ENCODE measurements at regions not wholly inside any gene's neighbourhood (a gene's known extent, or its start where the extent isn't known, plus 50 kb on each side); places are given as distances from the start of the nearest gene placed in this dataset.

GRCh38 chr12:25372969-25373817 is 122.5 kb upstream of the KRAS start:
- Histone ChIP-seq H3K36me3 (ENCODE audit: control insufficient read depth in 2 of 2, insufficient read depth in 1 of 2, low read length in 2 of 2) (no peaks in the 10 kb centered on the region), H3K4me1 (ENCODE audit: control insufficient read depth, insufficient read depth, low read length) (no peaks in the 10 kb centered on the region), H3K9me3 (ENCODE audit: control insufficient read depth, insufficient read depth, low read depth, low read length) (no peaks in the 10 kb centered on the region), H3K4me3 (ENCODE audit: low read depth, low read length) (no peak overlapping the region), H3K27ac (ENCODE audit: extremely low read depth, low read depth, low read length) (no peak overlapping the region)
- no peak for TF ChIP-seq ZNF555 (tag by site-specific recombination; conservative IDR thresholded peaks at IDR 0.05)
- TF ChIP-seq WT1 (tag by site-specific recombination; IDR thresholded peaks at IDR 0.05): no peak
- TF ChIP-seq ZFP69B (tag by site-specific recombination; IDR thresholded peaks at IDR 0.05): no peak
- TF ChIP-seq GLI4 (tag by site-specific recombination; IDR thresholded peaks at IDR 0.05): no peak
- TF ChIP-seq ZNF16 (tag by site-specific recombination; IDR thresholded peaks at IDR 0.05; ENCODE audit: low read depth): no peak
- no peak for TF ChIP-seq GLI2 (tag by site-specific recombination; IDR thresholded peaks at IDR 0.05; ENCODE audit: borderline replicate concordance, low read depth)
- TF ChIP-seq, protein P1, sequence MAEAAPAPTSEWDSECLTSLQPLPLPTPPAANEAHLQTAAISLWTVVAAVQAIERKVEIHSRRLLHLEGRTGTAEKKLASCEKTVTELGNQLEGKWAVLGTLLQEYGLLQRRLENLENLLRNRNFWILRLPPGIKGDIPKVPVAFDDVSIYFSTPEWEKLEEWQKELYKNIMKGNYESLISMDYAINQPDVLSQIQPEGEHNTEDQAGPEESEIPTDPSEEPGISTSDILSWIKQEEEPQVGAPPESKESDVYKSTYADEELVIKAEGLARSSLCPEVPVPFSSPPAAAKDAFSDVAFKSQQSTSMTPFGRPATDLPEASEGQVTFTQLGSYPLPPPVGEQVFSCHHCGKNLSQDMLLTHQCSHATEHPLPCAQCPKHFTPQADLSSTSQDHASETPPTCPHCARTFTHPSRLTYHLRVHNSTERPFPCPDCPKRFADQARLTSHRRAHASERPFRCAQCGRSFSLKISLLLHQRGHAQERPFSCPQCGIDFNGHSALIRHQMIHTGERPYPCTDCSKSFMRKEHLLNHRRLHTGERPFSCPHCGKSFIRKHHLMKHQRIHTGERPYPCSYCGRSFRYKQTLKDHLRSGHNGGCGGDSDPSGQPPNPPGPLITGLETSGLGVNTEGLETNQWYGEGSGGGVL (tag by site-specific recombination; IDR thresholded peaks at IDR 0.05): no peak
- TF ChIP-seq, protein P2, sequence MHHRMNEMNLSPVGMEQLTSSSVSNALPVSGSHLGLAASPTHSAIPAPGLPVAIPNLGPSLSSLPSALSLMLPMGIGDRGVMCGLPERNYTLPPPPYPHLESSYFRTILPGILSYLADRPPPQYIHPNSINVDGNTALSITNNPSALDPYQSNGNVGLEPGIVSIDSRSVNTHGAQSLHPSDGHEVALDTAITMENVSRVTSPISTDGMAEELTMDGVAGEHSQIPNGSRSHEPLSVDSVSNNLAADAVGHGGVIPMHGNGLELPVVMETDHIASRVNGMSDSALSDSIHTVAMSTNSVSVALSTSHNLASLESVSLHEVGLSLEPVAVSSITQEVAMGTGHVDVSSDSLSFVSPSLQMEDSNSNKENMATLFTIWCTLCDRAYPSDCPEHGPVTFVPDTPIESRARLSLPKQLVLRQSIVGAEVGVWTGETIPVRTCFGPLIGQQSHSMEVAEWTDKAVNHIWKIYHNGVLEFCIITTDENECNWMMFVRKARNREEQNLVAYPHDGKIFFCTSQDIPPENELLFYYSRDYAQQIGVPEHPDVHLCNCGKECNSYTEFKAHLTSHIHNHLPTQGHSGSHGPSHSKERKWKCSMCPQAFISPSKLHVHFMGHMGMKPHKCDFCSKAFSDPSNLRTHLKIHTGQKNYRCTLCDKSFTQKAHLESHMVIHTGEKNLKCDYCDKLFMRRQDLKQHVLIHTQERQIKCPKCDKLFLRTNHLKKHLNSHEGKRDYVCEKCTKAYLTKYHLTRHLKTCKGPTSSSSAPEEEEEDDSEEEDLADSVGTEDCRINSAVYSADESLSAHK (tag by site-specific recombination; IDR thresholded peaks at IDR 0.05): no peak
- no peak for TF ChIP-seq SALL2 (tag by site-specific recombination; IDR thresholded peaks at IDR 0.05; ENCODE audit: borderline replicate concordance)
- no peak for TF ChIP-seq HOXA7 (CRISPR knock-in tag; IDR thresholded peaks at IDR 0.05; ENCODE audit: borderline replicate concordance)
- no peak for TF ChIP-seq ZFP41 (tag by site-specific recombination; IDR thresholded peaks at IDR 0.05; ENCODE audit: borderline replicate concordance)
- TF ChIP-seq ZBTB20 (tag by site-specific recombination; IDR thresholded peaks at IDR 0.05): no peak; the same call in 1 of the 2 replicates
- TF ChIP-seq, protein P3, sequence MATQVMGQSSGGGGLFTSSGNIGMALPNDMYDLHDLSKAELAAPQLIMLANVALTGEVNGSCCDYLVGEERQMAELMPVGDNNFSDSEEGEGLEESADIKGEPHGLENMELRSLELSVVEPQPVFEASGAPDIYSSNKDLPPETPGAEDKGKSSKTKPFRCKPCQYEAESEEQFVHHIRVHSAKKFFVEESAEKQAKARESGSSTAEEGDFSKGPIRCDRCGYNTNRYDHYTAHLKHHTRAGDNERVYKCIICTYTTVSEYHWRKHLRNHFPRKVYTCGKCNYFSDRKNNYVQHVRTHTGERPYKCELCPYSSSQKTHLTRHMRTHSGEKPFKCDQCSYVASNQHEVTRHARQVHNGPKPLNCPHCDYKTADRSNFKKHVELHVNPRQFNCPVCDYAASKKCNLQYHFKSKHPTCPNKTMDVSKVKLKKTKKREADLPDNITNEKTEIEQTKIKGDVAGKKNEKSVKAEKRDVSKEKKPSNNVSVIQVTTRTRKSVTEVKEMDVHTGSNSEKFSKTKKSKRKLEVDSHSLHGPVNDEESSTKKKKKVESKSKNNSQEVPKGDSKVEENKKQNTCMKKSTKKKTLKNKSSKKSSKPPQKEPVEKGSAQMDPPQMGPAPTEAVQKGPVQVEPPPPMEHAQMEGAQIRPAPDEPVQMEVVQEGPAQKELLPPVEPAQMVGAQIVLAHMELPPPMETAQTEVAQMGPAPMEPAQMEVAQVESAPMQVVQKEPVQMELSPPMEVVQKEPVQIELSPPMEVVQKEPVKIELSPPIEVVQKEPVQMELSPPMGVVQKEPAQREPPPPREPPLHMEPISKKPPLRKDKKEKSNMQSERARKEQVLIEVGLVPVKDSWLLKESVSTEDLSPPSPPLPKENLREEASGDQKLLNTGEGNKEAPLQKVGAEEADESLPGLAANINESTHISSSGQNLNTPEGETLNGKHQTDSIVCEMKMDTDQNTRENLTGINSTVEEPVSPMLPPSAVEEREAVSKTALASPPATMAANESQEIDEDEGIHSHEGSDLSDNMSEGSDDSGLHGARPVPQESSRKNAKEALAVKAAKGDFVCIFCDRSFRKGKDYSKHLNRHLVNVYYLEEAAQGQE (tag by site-specific recombination; IDR thresholded peaks at IDR 0.05): no peak
- TF ChIP-seq ZNF660 (tag by site-specific recombination; IDR thresholded peaks at IDR 0.05): no peak
- TF ChIP-seq ZNF76 (tag by site-specific recombination; IDR thresholded peaks at IDR 0.05; ENCODE audit: borderline replicate concordance, low read depth): no peak
- TF ChIP-seq ZNF311 (tag by site-specific recombination; IDR thresholded peaks at IDR 0.05; ENCODE audit: borderline replicate concordance): no peak
- TF ChIP-seq ZSCAN30 (tag by site-specific recombination; IDR thresholded peaks at IDR 0.05): no peak
- ChIA-PET POLR2A (no interaction called here), CTCF (no interaction called here)
